ENCODE measurements at regions not wholly inside any gene's neighbourhood (a gene's known extent, or its start where the extent isn't known, plus 50 kb on each side); places are given as distances from the start of the nearest gene placed in this dataset.

- no peak for TF ChIP-seq CTCF (IDR thresholded peaks at IDR 0.05)
- TF ChIP-seq EZH2 (IDR thresholded peaks at IDR 0.05), result no peak
Measured at GRCh38 chrX:46400530-46401443, 144.4 kb downstream of the ZNF674 start.

Measured in neural progenitor cell (in vitro differentiated cells).